ENCODE measurements at regions not wholly inside any gene's neighbourhood (a gene's known extent, or its start where the extent isn't known, plus 50 kb on each side); places are given as distances from the start of the nearest gene placed in this dataset.

DNA sequence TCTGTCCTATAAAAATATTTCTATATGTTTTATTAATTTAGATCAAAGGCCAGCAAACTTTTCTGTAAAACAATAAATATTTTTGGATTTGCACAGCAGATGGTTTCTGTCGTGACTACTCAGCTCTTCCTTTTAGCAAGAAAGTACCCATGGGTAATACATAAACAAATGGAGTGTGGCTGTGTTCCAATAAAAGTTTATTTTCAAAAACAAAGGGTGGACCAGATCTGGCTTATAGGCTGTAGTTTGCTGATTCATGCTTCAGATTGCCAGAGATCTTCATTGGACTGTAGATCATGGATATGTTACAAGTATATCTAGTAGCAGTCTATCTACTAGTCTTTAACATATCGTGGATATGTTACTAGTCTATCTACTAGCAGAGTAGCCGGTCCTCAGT is 590.5 kb downstream of the CSNK1G3 start:
- TF ChIP-seq, protein P1, sequence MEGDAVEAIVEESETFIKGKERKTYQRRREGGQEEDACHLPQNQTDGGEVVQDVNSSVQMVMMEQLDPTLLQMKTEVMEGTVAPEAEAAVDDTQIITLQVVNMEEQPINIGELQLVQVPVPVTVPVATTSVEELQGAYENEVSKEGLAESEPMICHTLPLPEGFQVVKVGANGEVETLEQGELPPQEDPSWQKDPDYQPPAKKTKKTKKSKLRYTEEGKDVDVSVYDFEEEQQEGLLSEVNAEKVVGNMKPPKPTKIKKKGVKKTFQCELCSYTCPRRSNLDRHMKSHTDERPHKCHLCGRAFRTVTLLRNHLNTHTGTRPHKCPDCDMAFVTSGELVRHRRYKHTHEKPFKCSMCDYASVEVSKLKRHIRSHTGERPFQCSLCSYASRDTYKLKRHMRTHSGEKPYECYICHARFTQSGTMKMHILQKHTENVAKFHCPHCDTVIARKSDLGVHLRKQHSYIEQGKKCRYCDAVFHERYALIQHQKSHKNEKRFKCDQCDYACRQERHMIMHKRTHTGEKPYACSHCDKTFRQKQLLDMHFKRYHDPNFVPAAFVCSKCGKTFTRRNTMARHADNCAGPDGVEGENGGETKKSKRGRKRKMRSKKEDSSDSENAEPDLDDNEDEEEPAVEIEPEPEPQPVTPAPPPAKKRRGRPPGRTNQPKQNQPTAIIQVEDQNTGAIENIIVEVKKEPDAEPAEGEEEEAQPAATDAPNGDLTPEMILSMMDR (IDR thresholded peaks at IDR 0.05): no peak
- no peak for TF ChIP-seq POLR2A (IDR thresholded peaks at IDR 0.05)
